Left colon (tissue), 2 donors: ENCODE measurements at regions not wholly inside any gene's neighbourhood (a gene's known extent, or its start where the extent isn't known, plus 50 kb on each side); places are given as distances from the start of the nearest gene placed in this dataset.
A peak's percentile ranks its signal among the peaks of the same experiment; 100 is the strongest.

ENCODE experiments used
- ATAC-seq: fragments of 200-7000 bp; cut with Tn5 transposase; one replicate; pipeline ENCODE4 v1.9.1; 2020; ENCODE audit warnings: mild to moderate bottlenecking, moderate library complexity
- DNase-seq, 2 donors: peaks; one replicate each; pipeline ENCODE4 v3.0.0-alpha.2; 2020
- intact Hi-C, 2 donors: fragments of 100-400 bp; cut with DNase I in 1 of 2; cut with micrococcal nuclease in 1 of 2; formaldehyde crosslinking; loops; one replicate each; pipeline versions ENCODE4 v1.11.2 to v1.14.0; 2022; cut with DNase I, micrococcal nuclease
- donor health status: DM: no; HTN: no; CAD: no.
- donor health status: DM: yes; HTN: yes; CAD: no.

DNA sequence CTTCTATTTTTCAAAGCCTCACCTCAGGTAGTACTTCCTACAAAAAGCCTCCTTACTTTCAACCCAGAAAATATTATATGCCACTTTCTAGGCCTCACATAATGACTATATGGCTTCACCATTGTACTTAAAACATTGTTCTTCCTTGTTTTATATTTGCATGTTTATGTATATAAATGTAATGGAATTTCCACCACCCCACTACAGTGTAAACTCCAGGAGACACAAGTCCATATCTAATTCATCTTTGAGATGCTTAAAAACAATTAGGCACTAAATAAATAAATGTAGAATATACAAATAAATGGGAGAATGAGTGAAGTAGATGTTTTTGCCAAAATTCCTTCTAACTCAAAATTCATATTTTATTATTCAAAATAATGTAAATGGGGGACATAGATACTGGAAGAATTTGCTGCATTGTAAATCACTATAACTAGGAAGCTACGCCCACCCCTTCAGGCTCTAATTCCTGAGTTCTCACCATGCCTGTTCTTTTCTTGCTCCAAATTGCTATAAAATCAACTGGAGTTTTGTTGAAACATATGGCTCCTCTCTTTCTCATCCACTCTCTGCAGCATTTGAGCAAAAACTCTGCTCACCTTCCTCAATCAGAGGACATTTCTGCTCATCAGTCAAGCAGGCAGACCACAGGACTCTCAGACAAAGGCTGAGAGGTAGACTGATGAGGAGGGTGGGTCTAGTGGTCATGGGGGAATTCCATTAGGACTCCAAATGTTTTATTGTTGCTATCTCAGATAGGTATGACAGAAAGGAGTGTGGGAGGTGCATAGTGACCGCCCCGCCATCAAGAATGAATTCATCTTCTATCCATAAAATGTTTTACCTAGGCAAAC lies 243.0 kb downstream of the HNMT start:
- intact Hi-C loops = no loop called here
- no peak for DNase-seq
- no peak for ATAC-seq

DNA sequence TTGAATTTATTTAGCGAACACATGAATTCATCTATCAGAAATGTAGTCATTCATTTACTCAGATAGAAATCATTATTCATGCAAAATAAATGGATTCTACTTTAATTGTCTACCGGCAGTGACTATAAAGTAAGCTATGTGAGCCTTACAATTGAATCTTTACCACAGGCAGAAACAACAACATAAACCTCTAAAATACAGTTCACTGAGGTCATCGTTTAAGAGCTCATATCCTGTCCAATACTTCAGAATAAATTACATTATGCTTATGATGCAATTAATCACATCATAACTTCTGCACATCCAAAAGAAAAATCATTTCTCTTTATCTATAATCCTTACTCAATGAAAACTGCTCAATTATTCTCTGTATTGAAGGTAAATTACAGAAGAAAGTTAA lies 244.7 kb downstream of the HNMT start:
- ATAC-seq = no peak
- intact Hi-C loops = no loop called here
- DNase-seq = no peak

DNA sequence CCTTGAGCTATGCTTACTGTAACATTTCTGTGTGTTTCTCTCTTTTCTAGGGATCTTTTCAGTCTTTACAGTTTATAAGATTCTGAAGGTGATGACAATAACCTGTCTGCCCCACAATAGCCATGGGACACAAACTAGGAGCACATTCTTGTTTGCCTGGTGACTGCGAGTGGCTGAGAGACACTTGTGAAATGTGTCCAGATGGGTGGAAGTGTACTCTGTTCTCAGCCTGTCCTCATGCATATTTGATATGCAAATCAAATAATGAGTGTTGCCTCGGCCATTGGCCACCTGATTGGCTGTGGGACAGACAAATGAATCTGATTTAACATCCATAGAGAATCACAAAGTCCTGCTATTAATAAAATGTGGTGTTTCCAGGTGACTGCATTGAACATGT lies 246.2 kb downstream of the HNMT start:
- intact Hi-C loops = no loop called here
- DNase-seq = no peak
- ATAC-seq = no peak

DNA sequence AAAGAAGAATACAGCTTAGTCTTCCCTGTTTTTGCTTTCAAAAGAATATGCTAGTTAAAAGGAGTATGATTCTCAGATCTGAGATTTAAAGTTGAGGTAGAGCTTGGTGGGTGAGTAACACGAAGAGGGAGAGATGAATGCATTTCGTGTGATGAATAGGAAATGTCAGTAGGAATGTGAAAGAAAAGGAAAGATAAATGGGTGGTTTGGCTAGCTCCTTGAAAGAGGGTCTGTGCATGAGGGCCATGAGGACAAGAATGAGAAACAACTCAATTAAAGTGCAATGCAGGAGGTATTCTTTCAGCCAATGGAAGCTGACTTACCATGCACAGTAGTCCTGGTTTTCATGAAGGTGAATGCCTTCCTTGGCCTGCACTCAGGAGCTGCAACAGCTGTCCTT lies 248.2 kb downstream of the HNMT start:
- no peak for DNase-seq
- ATAC-seq = no peak
- intact Hi-C loops = no loop called here

DNA sequence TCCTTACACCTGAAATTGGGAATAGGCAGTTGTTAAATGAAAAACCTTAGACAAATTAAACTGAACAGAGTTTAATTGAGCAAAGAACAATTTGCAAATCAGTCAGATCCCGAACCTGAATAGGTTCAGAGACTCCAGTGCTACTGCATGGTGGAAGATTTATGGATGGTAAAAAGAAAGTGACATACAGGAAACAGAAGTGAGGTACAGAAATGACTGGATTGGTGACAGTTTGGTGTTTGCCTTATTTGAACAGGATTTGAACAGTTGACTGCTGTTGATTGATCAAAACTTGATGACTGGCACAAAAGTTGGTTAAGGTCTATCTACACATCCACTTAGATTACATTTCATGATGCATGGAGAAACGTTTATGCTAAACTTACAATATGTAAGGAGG lies 248.8 kb downstream of the HNMT start:
- DNase-seq = no peak
- ATAC-seq = no peak
- intact Hi-C loops = no loop called here

DNA sequence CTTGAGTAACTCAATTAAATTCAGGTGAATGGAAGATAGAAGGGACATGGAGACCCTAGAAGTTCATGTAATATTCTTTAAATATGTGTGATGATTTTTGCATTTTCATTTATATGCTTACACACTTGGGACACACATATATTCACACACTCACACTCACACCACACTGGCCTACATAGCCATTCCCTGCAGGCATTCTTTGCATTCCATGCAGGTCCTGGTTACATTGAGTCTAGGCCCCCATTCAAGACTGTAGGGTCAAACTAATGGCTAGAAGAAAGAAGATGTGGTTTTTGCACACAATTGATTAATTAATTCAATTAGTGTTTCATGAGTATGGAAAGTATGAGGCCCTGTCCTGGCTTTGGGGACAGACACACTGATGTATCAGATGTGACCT lies 249.4 kb downstream of the HNMT start:
- intact Hi-C loops = no loop called here
- ATAC-seq (no peak), DNase-seq (no peak)

DNA sequence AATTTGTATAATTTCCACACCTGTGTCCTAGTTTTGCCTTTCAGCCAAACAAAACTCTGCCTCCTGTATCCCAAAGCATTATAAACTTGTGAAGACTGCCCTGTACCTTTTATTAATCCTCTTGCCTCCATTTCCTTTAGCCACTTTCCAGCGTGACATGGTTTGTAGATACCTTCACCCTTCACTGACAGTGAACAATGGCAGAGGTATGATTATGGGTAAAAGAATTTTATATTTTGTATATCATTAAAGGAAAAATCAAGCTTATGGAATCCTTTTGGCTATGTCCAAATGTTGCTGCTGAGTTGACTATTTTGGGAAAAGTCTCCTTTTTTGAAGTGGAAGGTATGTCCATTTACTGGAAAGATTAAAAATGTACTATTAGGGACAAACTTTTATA lies 251.7 kb downstream of the HNMT start:
- ATAC-seq (no peak), DNase-seq (no peak)
- intact Hi-C loops = no loop called here

DNA sequence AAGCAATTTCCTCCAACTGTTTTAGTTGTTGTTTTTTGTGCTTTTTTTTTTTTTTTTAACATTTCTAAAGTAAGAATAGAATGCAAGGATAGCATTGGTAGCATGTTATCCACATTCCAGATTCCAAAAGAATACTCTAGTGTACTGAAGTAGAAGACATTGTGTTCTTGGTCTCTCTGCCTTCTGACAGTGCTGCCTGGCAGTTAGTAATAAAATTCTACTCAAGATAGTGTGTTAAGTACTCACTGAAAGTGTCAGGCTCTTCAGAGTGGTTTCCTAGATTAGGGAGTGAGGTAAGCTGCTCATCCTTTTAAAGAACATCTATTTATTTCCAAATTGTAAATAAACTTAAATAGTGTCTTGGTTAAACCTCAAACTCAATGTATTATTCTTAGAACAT lies 253.7 kb downstream of the HNMT start:
- intact Hi-C loops = no loop called here
- ATAC-seq (no peak), DNase-seq (no peak)

DNA sequence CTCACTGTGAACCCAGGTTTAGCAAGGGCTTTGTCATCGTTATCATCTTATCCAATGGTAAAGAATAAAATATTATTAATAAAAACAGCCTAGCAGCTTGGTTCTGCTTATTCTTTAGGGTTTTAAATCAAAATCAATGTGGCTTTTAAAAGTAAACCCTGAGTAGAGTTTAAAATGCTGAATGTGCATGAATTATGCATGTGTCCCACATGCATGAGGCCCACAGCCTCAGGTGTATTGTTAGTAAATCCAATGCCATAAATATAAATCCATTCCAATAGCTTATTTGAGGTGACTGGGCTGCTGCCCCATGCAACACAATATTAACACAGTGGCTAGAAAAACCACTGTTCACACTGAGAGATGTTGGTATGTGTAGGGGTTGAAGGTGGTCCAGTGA lies 254.1 kb downstream of the HNMT start:
- DNase-seq (no peak), ATAC-seq (no peak)
- intact Hi-C loops = no loop called here

DNA sequence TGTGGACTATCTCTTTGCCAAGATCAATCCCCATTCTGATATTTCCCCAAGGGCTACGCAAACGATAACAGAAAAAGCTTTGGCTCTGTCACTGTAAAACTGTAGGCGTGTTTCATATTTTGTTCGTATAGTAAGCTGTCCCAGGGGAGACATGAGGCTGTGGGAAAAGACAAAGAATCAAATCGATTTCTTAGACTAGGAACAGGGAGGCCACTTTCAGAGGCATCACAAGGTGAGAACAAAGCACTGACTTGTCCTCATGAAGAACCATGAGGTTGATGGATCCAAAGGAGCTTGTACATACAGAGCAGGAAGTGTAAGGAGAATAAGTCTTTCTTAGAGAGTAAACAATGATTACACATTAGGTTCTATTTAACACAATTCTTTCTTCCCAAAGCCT lies 255.7 kb downstream of the HNMT start:
- no peak for DNase-seq
- no peak for ATAC-seq
- intact Hi-C loops = no loop called here

DNA sequence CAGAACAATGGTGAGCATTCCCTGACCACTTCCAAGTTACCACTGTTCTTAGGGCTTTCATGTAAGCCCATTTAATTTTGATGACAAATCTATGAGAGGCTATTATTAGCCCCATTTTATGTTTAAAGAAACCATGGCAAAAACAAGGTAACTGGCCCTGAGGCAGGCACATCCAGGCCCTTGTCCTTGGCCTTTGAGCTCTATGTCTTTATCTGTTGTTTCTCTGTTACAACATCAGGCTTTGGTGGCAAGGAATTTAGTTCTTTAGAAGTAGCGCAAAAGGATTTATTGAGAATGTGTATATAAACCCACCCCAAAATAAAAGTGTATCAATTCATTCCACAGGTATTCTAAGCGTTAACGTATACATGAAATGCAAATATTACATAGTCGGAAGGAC lies 257.1 kb downstream of the HNMT start:
- intact Hi-C loops = no loop called here
- DNase-seq (no peak), ATAC-seq (no peak)

DNA sequence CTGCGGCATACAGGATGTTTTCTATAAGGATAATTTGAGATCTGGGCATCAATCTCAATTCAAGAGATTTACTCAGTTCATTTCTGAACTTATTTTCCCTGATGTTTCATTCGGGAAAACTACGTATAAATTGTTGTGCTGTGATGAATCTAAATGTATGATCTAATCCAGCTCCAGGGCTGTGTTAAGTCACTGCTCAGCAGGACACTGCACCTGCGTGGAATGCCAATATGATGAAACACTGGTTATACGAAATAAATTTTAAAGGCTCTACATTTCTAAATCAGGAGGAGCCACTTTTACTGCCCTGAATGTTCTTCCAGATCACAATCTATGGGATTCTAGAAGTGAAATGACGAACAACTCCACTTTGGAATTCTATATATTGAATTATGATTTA lies 259.0 kb downstream of the HNMT start:
- no peak for DNase-seq
- intact Hi-C loops = no loop called here
- no peak for ATAC-seq

DNA sequence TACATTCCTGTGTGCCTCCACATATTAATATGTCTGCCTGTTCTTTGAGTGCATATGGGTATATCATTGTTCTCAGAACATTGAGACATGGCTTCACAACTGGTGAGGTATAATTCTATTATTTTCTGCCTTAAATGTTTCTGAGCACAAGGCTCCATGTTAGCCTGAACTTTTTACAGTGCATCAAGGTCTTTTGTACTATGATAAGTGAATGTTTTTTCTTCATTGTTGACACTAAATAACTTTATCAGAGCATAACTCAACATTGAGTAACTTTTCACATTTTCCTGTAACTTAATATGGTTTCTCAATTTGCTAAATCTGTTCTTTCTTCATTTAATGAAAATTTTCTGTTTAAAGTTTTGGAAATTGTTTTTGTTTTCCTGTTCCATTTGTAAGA lies 262.9 kb downstream of the HNMT start:
- DNase-seq = no peak
- no peak for ATAC-seq
- intact Hi-C loops = no loop called here

DNA sequence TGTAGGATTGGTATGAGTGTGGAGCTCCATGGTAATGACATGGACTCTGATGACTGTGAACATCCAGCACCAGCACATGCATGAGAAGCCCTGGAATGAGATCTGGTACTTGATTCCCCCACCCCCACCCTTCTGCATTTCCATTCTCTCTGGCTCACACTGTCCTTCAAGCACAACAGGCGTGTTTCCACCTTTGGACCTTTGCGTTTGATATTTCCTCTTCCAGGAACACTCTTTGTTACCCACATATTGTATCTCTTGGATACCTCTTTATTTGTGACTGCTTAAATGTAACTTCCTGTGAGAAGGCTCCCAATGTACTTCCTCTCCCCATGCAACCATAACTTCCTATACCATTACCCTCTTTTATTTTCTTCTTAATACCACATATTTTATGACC lies 263.8 kb downstream of the HNMT start:
- ATAC-seq (peak; percentile 83), DNase-seq (no peak)
- intact Hi-C loops = no loop called here

DNA sequence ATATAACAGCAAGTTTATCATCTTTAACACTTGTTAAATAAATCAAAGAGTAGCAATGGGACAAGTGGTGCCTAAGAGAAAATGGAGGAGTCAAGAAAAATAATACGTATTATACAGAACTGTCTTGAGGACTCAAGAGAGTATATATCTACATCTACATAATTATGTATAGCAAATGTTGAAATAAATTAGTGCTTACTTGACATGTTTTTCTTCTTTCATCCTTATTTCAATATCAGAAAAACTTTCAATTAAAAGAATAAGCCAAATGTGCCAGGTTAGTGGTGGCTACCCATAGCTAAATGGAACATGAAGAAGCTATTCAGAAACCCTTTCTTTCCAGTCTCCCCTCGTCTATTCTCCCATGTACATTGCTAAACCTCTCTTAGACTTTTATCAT lies 267.3 kb upstream of the SPOPL start:
- DNase-seq (no peak), ATAC-seq (no peak)
- intact Hi-C loops = no loop called here

DNA sequence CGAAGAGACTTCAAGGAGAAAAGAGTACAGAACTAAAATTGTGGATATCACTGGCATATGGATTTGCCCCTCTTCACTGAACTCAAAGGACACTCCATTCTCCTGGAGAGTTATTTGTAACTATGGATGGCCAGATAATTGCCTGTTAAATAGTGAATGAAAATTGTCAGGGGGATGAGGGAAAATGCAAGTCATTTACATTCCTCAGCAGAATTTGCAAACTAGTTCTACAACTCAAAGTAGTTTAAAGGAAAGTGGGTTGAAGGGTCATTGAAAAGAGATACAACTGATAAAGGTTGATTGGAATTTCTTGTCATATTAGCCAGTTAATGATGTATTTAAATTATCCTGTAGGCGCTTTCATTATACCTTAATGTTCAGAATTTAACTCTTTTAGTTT lies 266.5 kb upstream of the SPOPL start:
- DNase-seq = no peak
- no peak for ATAC-seq
- intact Hi-C loops = no loop called here

DNA sequence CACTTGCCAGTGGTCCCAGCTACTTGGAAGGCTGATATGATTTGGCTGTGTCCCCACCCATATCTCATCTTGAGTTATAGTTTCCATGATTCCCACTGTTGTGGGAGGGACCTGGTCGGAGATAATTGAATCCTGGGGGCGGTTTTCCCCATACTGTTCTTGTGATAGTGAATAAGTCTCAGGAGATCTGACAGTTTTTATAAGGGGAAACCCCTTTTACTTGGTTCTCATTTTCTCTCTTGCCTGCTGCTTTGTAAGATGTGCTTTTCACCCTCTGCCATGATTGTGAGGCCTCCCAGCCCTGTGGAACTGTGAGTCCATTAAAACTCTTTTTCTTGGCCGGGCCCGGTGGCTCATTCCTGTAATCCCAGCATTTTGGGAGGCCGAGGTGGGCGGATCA lies 265.4 kb upstream of the SPOPL start:
- no peak for ATAC-seq
- no peak for DNase-seq
- intact Hi-C loops = no loop called here

DNA sequence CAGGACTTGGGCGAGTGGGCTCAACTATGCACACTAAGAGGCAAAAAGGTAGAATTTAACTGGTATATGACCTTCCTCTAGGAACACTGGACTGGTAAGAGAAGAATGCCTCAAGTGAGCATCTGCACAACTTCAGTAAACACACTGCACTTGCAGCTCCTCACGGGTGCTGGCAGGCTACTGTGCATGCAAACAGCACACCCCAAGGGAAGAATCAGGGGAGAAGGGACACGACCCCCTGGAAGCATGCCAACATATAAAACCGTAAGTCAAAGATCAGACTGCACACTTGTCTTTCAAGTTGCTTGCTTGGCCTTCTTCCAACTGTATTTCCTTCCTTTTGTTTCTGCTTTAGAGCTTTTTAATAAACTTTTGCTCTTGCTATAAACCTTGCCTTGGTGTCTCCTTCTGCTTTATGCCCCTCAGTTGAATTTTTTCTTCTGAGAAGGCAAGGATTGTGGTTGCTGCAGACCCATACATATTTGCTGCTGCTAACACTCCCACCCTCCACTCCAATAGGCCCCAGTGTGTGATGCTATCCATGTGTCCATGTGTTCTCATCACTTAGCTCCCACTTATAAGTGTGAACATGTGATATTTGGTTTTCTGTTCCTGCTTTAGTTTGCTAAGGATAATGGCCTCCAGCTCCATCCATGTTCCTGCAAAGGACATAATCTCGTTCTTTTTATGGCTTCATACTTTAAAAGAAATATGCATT lies 263.7 kb upstream of the SPOPL start:
- no peak for DNase-seq
- intact Hi-C loops = no loop called here
- ATAC-seq = peak; percentile 20

DNA sequence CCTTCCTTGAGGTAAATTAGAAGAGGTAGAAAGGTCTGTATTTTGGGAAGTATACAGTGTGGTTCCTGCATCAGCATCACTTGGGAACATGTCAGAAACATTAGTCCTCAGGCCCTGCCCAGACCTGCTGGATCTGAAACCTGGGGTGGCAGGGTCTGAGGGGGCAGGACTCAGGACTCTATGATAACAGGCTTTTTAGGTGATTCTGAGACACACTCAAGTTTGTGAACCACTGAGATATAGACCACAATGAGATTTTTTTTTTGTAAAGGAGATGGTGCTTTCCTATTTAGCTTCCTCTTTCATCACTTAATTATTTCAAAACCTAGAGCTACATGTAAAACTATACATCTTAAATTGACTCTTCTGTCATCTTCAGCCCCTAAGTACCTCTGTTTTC lies 262.7 kb upstream of the SPOPL start:
- ATAC-seq (no peak), DNase-seq (no peak)
- intact Hi-C loops = no loop called here

DNA sequence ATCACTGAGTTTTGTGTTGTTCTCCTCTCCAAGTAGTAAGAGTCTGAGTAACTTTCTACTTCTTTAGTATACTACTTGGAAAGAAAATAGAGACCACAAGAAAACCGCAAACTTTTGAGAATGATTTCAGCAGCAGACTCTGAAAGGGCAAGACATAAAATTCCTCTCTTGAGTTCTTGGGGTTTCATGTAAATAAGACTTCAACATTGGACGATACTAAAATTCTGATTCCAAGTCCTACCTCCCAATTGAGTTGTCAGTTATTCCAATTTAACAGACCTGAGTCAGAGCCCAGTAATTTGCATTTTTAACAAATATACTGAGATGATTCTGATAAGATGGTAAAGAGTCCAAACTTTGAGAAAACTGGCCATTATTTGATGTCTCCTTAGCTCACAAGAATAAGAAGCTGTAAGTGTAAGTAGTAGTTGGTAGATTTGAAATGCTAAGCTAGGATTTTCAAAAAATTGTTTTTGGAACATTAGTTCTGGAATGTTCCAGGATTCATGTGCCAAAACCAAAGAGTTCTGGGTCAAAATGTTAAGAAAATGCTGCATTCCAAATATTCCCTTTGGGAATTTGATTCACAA lies 261.6 kb upstream of the SPOPL start:
- intact Hi-C loops = no loop called here
- ATAC-seq (no peak), DNase-seq (no peak)
